ENCODE measurements at regions not wholly inside any gene's neighbourhood (a gene's known extent, or its start where the extent isn't known, plus 50 kb on each side); places are given as distances from the start of the nearest gene placed in this dataset.
"Not testable (repeated sequence)": the region's sequence is repeated elsewhere in the genome, so short reads cannot be mapped to it uniquely, and the experiment has no call there.

GRCh38 chr16:6835941-6836340 is 496.7 kb upstream of the RBFOX1 start:
- no peak for DNase-seq (ENCODE audit: low read depth, low spot score)
- no peak overlapping the region for H3K4me3 ChIP-seq (ENCODE audit: low read length)

- no peak overlapping the region for H3K4me3 ChIP-seq (ENCODE audit: low read length)
- no peak for DNase-seq (ENCODE audit: low read depth, low spot score)
These were observed 497.1 kb upstream of the RBFOX1 start for GRCh38 chr16:6835516-6835915.

GRCh38 chr16:6828690-6829089 is 504.0 kb upstream of the RBFOX1 start:
- H3K4me3 ChIP-seq (ENCODE audit: low read length) = no peak overlapping the region
- DNase-seq (ENCODE audit: low read depth, low spot score) = no peak

GRCh38 chr16:6827931-6828330 is 504.7 kb upstream of the RBFOX1 start:
- no peak for DNase-seq (ENCODE audit: low read depth, low spot score)
- no peak overlapping the region for H3K4me3 ChIP-seq (ENCODE audit: low read length)

GRCh38 chr16:6827267-6827666 is 505.4 kb upstream of the RBFOX1 start:
- no peak for DNase-seq (ENCODE audit: low read depth, low spot score)

GRCh38 chr16:6822041-6822440 is 510.6 kb upstream of the RBFOX1 start:
- H3K4me3 ChIP-seq (ENCODE audit: low read length) = no peak overlapping the region
- no peak for DNase-seq (ENCODE audit: low read depth, low spot score)

More at GRCh38 chr16:6827267-6827666, 505.4 kb upstream of the RBFOX1 start:
- H3K4me3 ChIP-seq (ENCODE audit: low read length) = no peak overlapping the region

GRCh38 chr16:6804461-6804860 is 528.2 kb upstream of the RBFOX1 start:
- DNase-seq (ENCODE audit: low read depth, low spot score) = no peak
- H3K4me3 ChIP-seq (ENCODE audit: low read length) = no peak overlapping the region

DNA sequence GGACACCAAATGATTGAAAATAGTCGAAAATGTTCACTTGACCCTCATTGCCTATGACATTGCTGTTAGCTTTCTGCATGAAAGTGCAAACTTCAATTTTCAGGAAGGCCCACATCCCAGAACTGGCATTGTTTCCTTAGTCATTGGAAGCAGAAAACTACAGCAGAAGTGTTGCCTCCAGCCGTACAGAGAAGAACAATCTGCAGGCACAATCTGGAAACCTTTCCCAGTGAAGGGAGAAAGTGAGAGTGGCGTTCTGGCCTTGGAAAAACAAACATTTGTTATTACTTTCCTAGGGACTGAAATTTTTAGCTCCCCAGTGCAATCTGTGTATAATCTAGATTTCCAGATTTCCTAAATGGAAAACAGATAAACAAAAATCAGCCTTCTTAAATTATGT is 529.5 kb upstream of the RBFOX1 start:
- no peak overlapping the region for H3K4me3 ChIP-seq (ENCODE audit: low read length)
- DNase-seq (ENCODE audit: low read depth, low spot score) = no peak

- no peak overlapping the region for H3K4me3 ChIP-seq (ENCODE audit: low read length)
- no peak for DNase-seq (ENCODE audit: low read depth, low spot score)
These were observed 535.4 kb upstream of the RBFOX1 start for GRCh38 chr16:6797223-6797622.

DNA sequence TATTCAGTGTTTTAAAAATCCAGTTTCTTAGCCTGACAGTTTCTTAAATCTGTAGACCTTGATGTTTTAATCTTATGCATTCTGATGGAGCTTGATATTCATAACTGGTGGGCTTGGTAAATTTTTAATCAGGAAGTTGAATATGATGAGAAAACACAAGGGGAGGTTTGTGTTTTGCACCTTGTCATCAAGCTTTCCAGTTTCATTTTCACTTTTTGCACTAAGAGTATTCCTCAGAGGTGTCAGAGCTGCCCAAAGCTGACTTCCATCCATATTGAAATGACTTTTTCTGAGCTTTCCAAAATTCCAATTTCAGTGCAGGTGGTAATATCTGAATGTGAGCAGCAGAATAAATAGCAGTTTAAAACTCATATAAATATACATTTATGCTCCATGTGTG is 555.0 kb upstream of the RBFOX1 start:
- DNase-seq (ENCODE audit: low read depth, low spot score) = no peak
- H3K4me3 ChIP-seq (ENCODE audit: low read length) = no peak overlapping the region

- H3K4me3 ChIP-seq (ENCODE audit: low read length) = no peak overlapping the region
- no peak for DNase-seq (ENCODE audit: low read depth, low spot score)
These were observed 556.9 kb upstream of the RBFOX1 start for GRCh38 chr16:6775712-6776111.

DNA sequence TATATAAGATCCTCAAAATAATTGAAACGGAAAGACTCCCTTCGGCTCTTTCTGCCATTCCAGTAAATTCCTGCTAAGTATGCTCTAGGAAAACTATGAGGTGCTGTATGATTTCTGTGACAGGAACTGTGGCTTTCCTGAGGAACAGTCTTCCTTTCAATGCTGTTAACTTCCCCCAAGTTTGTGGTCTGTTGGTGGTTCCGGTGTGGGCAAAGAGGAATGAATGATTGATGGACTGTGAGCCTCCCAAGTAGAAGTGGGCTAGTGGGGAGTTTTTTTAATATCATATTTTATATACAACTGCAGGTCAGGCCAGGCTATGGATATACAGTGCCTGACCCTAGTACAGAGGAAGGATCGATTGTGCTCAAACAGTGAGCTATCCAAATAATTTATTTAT is 560.7 kb upstream of the RBFOX1 start:
- DNase-seq (ENCODE audit: low read depth, low spot score) = no peak
- no peak overlapping the region for H3K4me3 ChIP-seq (ENCODE audit: low read length)

GRCh38 chr16:6753553-6753952 is 579.1 kb upstream of the RBFOX1 start:
- H3K4me3 ChIP-seq (ENCODE audit: low read length) = no peak overlapping the region
- DNase-seq (ENCODE audit: low read depth, low spot score) = no peak

GRCh38 chr16:6751191-6751590 is 581.5 kb upstream of the RBFOX1 start:
- no peak for DNase-seq (ENCODE audit: low read depth, low spot score)
- H3K4me3 ChIP-seq (ENCODE audit: low read length) = no peak overlapping the region

DNA sequence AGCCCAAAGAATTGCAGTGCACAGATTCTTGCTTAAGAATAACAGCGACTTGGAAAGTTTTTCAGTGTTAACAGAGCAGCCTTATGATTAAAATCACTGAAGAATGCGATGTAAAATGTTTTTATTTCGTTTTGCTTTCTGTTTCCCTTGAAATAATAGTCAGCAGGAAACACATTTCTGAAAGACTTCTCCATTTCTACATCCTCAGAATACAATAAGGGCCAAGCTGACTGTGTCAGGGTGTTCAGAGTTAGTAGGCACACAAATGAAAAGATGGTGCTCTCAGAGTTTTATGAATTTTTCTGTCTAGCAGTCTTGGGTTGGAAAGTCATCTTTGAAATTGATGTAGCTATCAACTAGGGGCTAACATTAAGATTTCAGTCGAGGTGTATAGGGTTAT is 582.9 kb upstream of the RBFOX1 start:
- H3K4me3 ChIP-seq (ENCODE audit: low read length) = no peak overlapping the region
- DNase-seq (ENCODE audit: low read depth, low spot score) = no peak

- H3K4me3 ChIP-seq (ENCODE audit: low read length); DNase-seq (ENCODE audit: low read depth, low spot score): not testable (repeated sequence)
These were observed 596.3 kb upstream of the RBFOX1 start for GRCh38 chr16:6736302-6736701.

GRCh38 chr16:6735631-6736030 is 597.0 kb upstream of the RBFOX1 start:
- no peak for DNase-seq (ENCODE audit: low read depth, low spot score)

DNA sequence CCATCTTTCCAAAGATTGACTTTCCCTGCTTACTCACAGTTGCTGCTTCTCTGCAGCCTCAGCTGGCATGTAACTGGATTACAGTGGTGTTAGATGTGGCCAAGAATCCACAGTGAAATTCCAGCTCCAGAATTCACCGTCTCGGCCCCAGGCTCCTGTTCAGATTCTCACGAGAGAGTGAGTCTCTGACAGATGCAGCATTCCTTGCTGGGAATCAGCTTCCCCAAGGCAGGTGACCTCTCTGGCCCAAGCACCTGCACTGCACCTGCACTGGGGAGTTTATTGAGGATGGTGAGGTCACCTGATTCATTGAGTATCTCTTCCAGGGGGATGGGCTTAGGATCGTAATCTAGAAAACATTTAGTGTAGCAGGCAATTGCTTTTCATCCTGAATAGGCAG is 600.5 kb upstream of the RBFOX1 start:
- no peak for DNase-seq (ENCODE audit: low read depth, low spot score)
- no peak overlapping the region for H3K4me3 ChIP-seq (ENCODE audit: low read length)

More at GRCh38 chr16:6735631-6736030, 597.0 kb upstream of the RBFOX1 start:
- H3K4me3 ChIP-seq (ENCODE audit: low read length) = no peak overlapping the region

DNA sequence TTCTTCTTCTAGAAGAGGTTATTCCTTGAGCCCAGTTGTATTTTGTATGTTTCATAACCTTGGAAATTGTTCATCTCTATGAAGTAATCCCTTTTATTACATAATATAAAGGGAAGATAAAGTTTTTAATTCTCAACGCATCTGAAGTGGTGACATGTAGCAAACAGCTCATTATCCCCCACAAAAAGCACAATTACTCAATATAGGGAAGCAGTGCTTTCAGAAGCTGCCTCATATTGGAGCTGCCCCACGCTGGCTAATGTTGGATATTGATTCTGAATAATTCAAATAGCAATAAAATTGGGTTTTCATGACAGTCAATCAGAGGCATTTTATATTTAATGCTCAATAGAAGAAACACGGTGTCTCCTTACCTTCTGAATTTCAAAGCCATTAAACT is 604.3 kb upstream of the RBFOX1 start:
- H3K4me3 ChIP-seq (ENCODE audit: low read length) = no peak overlapping the region
- DNase-seq (ENCODE audit: low read depth, low spot score) = no peak

DNA sequence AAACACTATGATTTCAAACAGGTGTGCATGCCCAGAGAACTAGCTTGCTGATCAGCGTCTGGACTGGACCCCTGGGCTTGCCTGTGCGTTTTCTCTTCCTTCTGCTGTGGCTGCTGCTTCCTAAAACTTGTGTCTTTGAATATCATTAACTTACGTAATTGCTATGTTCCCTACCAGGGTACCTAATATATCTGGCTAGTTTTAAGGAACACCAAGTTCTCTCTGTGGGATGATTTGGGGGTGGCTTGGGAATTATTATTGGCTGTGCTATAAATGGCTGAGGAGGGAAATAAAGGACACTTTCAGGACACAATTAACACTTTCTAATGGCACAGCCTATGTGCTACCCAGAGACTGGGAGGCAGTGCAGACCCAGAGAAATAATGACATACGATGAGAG is 606.0 kb upstream of the RBFOX1 start:
- DNase-seq (ENCODE audit: low read depth, low spot score) = no peak

DNA sequence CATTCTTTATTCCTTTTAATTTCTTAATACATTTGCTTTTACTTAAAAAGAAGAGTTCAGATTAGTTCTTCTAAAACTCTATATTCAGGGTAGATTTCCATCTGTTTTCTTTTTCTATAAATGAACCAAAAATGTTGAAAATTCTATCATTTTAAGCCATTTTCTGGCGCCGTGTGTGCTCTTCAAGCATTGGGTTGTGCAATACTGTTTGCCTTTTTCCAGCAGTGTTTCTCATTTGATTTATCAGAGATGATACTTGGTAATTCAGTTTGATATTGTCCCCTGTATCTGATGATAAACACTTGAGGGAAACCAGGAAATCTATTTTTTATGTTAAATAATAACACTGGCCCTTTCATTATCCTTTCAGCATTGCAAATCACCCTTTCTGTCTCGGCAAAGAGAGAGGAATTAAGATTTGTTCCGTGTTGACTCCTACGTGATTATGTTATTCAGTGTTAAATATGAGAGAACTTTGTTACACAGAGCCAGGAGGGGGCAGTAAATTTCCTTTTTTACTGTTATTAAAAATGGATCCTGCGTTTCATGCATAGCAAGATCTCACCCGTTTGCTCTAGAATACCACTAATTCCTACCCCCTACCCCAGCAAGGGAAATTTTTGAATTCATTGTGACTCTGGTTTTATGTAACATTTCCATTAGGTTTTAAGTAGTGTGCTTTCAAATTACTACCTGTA is 606.9 kb upstream of the RBFOX1 start:
- no peak for DNase-seq (ENCODE audit: low read depth, low spot score)
- H3K4me3 ChIP-seq (ENCODE audit: low read length) = no peak overlapping the region

More for the DNA sequence above, 606.0 kb upstream of the RBFOX1 start:
- no peak overlapping the region for H3K4me3 ChIP-seq (ENCODE audit: low read length)

Data from Jurkat, Clone E6-1 (cell line).